H9 (cell line): ENCODE measurements at regions not wholly inside any gene's neighbourhood (a gene's known extent, or its start where the extent isn't known, plus 50 kb on each side); places are given as distances from the start of the nearest gene placed in this dataset.

Source experiments
- DNase-seq: peaks from one replicate; pipeline ENCODE4 v3.0.0-alpha.2; 2017
- H2AFZ ChIP-seq: one replicate; pipeline ENCODE4 v1.6.1; 2013; ENCODE audit warnings: mild to moderate bottlenecking, low read length, control low read depth, moderate library complexity
- H2AK5ac ChIP-seq: 2 replicates; pipeline ENCODE4 v1.6.1; 2013; ENCODE audit warnings: low read length, control low read depth, mixed read lengths; ENCODE audit not compliant: insufficient read length
- H2BK120ac ChIP-seq: one replicate; pipeline ENCODE4 v1.6.1; 2013; ENCODE audit warnings: low read depth, mild to moderate bottlenecking, low read length, control low read depth, inconsistent platforms; ENCODE audit not compliant: poor library complexity, severe bottlenecking
- H2BK12ac ChIP-seq: 2 replicates; pipeline ENCODE4 v1.6.1; 2013; ENCODE audit warnings: low read length, control low read depth, mixed read lengths, low read depth; ENCODE audit not compliant: insufficient read length
- H2BK15ac ChIP-seq: 2 replicates; pipeline ENCODE4 v1.6.1; 2013; ENCODE audit warnings: low read depth, low read length, control low read depth
- H2BK20ac ChIP-seq: one replicate; pipeline ENCODE4 v1.6.1; 2013; ENCODE audit warnings: low read depth, mild to moderate bottlenecking, low read length, control low read depth, inconsistent platforms; ENCODE audit not compliant: poor library complexity, severe bottlenecking
- H2BK5ac ChIP-seq: 2 replicates; pipeline ENCODE4 v1.6.1; 2013; ENCODE audit warnings: low read length, control low read depth, mixed read lengths; ENCODE audit not compliant: insufficient read length
- H3K14ac ChIP-seq: 2 replicates; pipeline ENCODE4 v1.6.1; 2013; ENCODE audit warnings: low read length, control low read depth; ENCODE audit not compliant: insufficient read depth
- H3K18ac ChIP-seq: 2 replicates; pipeline ENCODE4 v1.6.1; 2013; ENCODE audit warnings: low read depth, mild to moderate bottlenecking, mixed read lengths, low read length, control low read depth; ENCODE audit not compliant: insufficient read length
- H3K23ac ChIP-seq: 2 replicates; pipeline ENCODE4 v1.6.1; 2013; ENCODE audit warnings: low read length, control low read depth, mixed read lengths, low read depth; ENCODE audit not compliant: insufficient read length
- H3K23me2 ChIP-seq: 2 replicates; pipeline ENCODE4 v1.6.1; 2013; ENCODE audit warnings: low read depth, mild to moderate bottlenecking, mixed read lengths, low read length, control low read depth; ENCODE audit not compliant: insufficient read length, poor library complexity, severe bottlenecking
- H3K27ac ChIP-seq: 2 replicates; pipeline ENCODE4 v1.5.1; 2013; ENCODE audit warnings: low read length, control low read depth, mixed read lengths, low read depth; ENCODE audit not compliant: insufficient read length
- H3K27me3 ChIP-seq: 2 replicates; pipeline ENCODE4 v1.6.1; 2013; ENCODE audit warnings: low read length, control low read depth, inconsistent platforms; ENCODE audit not compliant: insufficient read depth
- H3K4ac ChIP-seq: 2 replicates; pipeline ENCODE4 v1.6.1; 2013; ENCODE audit warnings: low read depth, mild to moderate bottlenecking, control low read depth, inconsistent platforms, low read length, moderate library complexity
- H3K4me1 ChIP-seq: 2 replicates; pipeline ENCODE4 v1.6.1; 2013; ENCODE audit warnings: low read length, control low read depth, inconsistent platforms; ENCODE audit not compliant: insufficient read depth
- H3K4me2 ChIP-seq: 2 replicates; pipeline ENCODE4 v1.6.1; 2013; ENCODE audit warnings: low read length, control low read depth, mixed read lengths; ENCODE audit not compliant: insufficient read length, insufficient read depth
- H3K56ac ChIP-seq: 2 replicates; pipeline ENCODE4 v1.6.1; 2013; ENCODE audit warnings: low read depth, mild to moderate bottlenecking, mixed read lengths, low read length, control low read depth; ENCODE audit not compliant: insufficient read length
- H3K79me1 ChIP-seq: 2 replicates; pipeline ENCODE4 v1.6.1; 2013; ENCODE audit warnings: low read depth, mild to moderate bottlenecking, moderate library complexity, low read length, control low read depth, inconsistent platforms; ENCODE audit not compliant: insufficient read depth, poor library complexity, severe bottlenecking
- H3K79me2 ChIP-seq: 2 replicates; pipeline ENCODE4 v1.6.1; 2013; ENCODE audit warnings: low read length, control low read depth, inconsistent platforms; ENCODE audit not compliant: insufficient read depth
- H3K9ac ChIP-seq: 2 replicates; pipeline ENCODE4 v1.6.1; 2013; ENCODE audit warnings: low read length, control low read depth, mixed read lengths; ENCODE audit not compliant: insufficient read length; ENCODE audit errors: extremely low read depth
- H3K9me3 ChIP-seq: one replicate; pipeline ENCODE4 v1.6.1; 2013; ENCODE audit warnings: low read depth, low read length, inconsistent platforms; ENCODE audit not compliant: control insufficient read depth
- H3T11ph ChIP-seq: one replicate; pipeline ENCODE4 v1.6.1; 2013; ENCODE audit warnings: mild to moderate bottlenecking, low read length, control low read depth, inconsistent platforms
- H4K20me1 ChIP-seq: one replicate; pipeline ENCODE4 v1.6.1; 2013; ENCODE audit not compliant: control insufficient read depth, insufficient read length, insufficient read depth
- H4K5ac ChIP-seq: 2 replicates; pipeline ENCODE4 v1.6.1; 2013; ENCODE audit warnings: low read depth, mild to moderate bottlenecking, mixed read lengths, low read length, control low read depth; ENCODE audit not compliant: insufficient read length
- H4K8ac ChIP-seq: replicated peaks from 2 replicates; pipeline ENCODE4 v1.6.1; 2013; ENCODE audit warnings: low read length, control low read depth, mixed read lengths, low read depth; ENCODE audit not compliant: insufficient read length
- H4K91ac ChIP-seq: 2 replicates; pipeline ENCODE4 v1.6.1; 2013; ENCODE audit warnings: low read depth, mild to moderate bottlenecking, moderate library complexity, mixed read lengths, low read length, control low read depth; ENCODE audit not compliant: insufficient read length
- H3K27ac Mint-ChIP-seq, 3 experiments: 2 replicates in 2 of 3; 3 replicates in 1 of 3; pipeline ENCODE4 v1.8.0; 2020 to 2021; ENCODE audit warnings: mixed read lengths in 3 of 3, mild to moderate bottlenecking in 1 of 3, moderate library complexity in 1 of 3
- H3K27me3 Mint-ChIP-seq: 2 replicates; pipeline ENCODE4 v1.8.0; 2021; ENCODE audit warnings: low read depth, mild to moderate bottlenecking, moderate library complexity, mixed read lengths
- H3K36me3 Mint-ChIP-seq, 3 experiments: 2 replicates in 2 of 3; 3 replicates in 1 of 3; pipeline ENCODE4 v1.8.0; 2020 to 2021; ENCODE audit warnings: low read depth in 3 of 3, mixed read lengths in 3 of 3; ENCODE audit not compliant: insufficient read depth in 1 of 3
- H3K4me1 Mint-ChIP-seq, 2 experiments: 2 replicates each; pipeline ENCODE4 v1.8.0; 2020; ENCODE audit warnings: mixed read lengths in 2 of 2
- H3K4me3 Mint-ChIP-seq, 2 experiments: 2 replicates in 1 of 2; 3 replicates in 1 of 2; pipeline ENCODE4 v1.8.0; 2020 to 2021; ENCODE audit warnings: mild to moderate bottlenecking in 2 of 2, mixed read lengths in 2 of 2, moderate library complexity in 1 of 2
- H3K9me3 Mint-ChIP-seq, 2 experiments: 2 replicates in 1 of 2; 3 replicates in 1 of 2; pipeline ENCODE4 v1.8.0; 2020; ENCODE audit warnings: mild to moderate bottlenecking in 2 of 2, mixed read lengths in 2 of 2, moderate library complexity in 1 of 2
- CTCF ChIP-seq: fragments of 200-600 bp; sonication (generic); conservative IDR thresholded peaks from 3 replicates; pipeline ENCODE4 v1.8.0; 2021; ENCODE audit warnings: antibody characterized with exemption, mild to moderate bottlenecking
- WGBS: extraction: QIAGEN DNeasy Blood & Tissue Kit; methylation state at CpG from one replicate; pipeline ENCODE4 v1.1.7; 2013; ENCODE audit warnings: missing lambda C conversion rate, low lambda C conversion rate, mixed read lengths; ENCODE audit not compliant: insufficient read length; ENCODE audit errors: extremely low coverage; 5-methylcytosine and 5-hydroxymethylcytosine counted together

- TF ChIP-seq CTCF, result no peak
- Histone ChIP-seq H3K14ac (no peak overlapping the region), H3K23ac (no peak overlapping the region), H3K9me3 (no peaks in the 10 kb centered on the region), H2AFZ (no peak overlapping the region), H3K27ac (no peak overlapping the region), H2BK120ac (no peak overlapping the region), H3K4me2 (no peak overlapping the region), H3K4me1 (no peaks in the 10 kb centered on the region; the same call in 1 of the 2 replicates), H3K18ac (no peak overlapping the region), H3K27me3 (no peaks in the 10 kb centered on the region), H4K91ac (no peak overlapping the region), H3K79me1 (no peaks in the 10 kb centered on the region), H4K8ac (no peak overlapping the region), H3K9ac (no peak overlapping the region), H4K5ac (no peak overlapping the region), H3K79me2 (no peaks in the 10 kb centered on the region), H3K56ac (no peak overlapping the region), H3K4ac (no peak overlapping the region), H3K23me2 (no peaks in the 10 kb centered on the region), H2BK5ac (no peak overlapping the region), H2BK12ac (no peak overlapping the region), H3T11ph (no peak overlapping the region), H2BK15ac (no peak overlapping the region), H2AK5ac (no peak overlapping the region), H2BK20ac (no peak overlapping the region), H4K20me1 (no peaks in the 10 kb centered on the region)
- Mint-ChIP-seq H3K27me3 (no peaks in the 10 kb centered on the region), H3K36me3 (no peaks in the 10 kb centered on the region; a peak in 4 of 7 replicates), H3K4me3 (no peak overlapping the region), H3K27ac (peak overlapping the region in 1 of 3 experiments; percentile 81; a peak in 2 of 7 replicates), H3K9me3 (peaks cover 8 to 10% of the 10 kb centered on the region in 2 experiments; a peak in 3 of 5 replicates), H3K4me1 (peaks cover 24 to 37% of the 10 kb centered on the region in 2 experiments)
- no CpG with 5 or more reads among the region's 3 CpGs for WGBS
- no peak for DNase-seq
These were observed 735.4 kb upstream of the GRM7 start for GRCh38 chr3:6125520-6125919.
